Activated CD8-positive, alpha-beta memory T cell treated with anti-CD3 and anti-CD28 coated beads for 48 hours (primary cell): ENCODE measurements at regions not wholly inside any gene's neighbourhood (a gene's known extent, or its start where the extent isn't known, plus 50 kb on each side); places are given as distances from the start of the nearest gene placed in this dataset.

ENCODE experiments used
- DNase-seq, 3 experiments: peaks; one replicate each; pipeline ENCODE4 v3.0.0-alpha.2; 2020; ENCODE audit warnings: low read depth in 2 of 3, low spot score in 2 of 3

DNA sequence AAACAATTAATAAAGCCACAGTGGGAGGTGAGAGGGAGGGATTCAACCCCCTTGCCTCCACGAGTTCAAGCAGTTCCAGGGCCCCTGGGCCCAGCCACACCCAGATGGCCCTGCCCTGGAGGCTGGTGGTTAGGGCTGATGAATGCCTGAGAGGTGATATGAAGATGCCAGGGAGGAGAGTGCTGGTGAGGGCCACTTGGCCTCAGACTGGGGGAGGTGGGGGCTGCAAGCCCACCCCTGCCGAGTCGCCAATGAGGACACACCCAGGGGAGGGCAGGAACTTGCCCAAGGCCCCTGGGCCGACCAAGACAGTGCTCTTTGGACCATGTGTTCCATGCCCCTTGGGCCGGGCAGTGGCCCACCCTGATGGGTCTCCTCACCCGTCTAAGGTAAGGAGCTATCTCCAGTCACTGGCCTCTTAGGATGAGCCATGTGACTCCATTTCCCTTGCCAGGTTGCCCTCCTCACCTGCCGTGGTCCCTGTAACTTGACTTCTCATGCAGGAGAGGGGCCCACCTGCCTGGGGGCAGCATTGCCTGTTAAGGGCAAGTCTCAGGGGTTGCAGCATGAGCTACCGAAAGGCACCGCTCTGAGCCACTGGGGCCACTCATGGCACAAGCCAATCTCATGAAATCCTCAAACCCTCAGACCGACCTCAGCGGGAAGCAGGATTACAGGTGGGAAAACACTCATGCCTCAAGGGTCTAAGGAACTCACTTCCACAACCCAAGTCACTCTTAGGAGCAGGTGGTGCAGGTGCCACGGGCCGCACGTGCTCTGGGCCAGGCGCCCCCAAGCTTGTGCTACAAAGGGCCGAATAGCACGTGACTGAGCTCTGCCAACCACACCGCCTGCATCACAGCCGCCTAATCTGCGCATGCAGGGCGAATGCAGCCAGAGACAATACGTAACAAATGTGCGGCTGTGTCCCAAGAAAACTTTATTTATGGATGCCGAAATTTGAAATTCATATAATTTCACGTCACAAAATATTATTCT lies 147.4 kb upstream of the MLN start:
- DNase-seq: no peak

- no peak for DNase-seq
These were observed 146.7 kb upstream of the MLN start for GRCh38 chr6:33950472-33950881.

DNA sequence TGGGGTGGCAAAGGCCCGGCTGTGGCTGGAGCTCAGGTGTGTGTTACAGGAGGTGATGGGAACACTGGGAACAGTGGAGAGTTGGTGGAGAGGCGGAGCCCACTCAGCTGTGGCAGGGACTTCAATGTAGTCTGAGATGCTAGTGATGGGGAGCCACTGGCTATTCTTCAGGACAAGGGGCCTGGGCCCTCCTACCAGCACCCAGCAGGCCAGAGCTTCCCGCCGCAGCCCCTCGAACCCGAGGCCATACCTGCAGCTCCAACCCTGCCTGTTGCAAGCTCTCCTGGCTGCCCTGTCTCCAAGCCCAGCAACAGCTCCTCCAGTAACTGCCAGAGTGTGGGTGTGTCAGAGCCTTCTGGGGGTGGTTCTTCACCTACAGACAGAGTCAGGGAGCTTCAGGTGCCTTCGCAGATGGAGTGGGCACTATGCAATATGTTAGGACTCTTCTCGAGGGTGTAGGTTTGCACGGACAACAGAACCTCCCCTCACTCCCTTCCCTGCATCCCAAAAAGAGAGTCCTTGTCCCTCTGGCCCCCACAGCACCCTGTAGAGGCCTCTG lies 146.2 kb upstream of the MLN start:
- no peak for DNase-seq

- no peak for DNase-seq
These were observed 145.3 kb upstream of the MLN start for GRCh38 chr6:33949111-33949510.

GRCh38 chr6:33947916-33948594 lies 144.3 kb upstream of the MLN start:
- no peak for DNase-seq

DNA sequence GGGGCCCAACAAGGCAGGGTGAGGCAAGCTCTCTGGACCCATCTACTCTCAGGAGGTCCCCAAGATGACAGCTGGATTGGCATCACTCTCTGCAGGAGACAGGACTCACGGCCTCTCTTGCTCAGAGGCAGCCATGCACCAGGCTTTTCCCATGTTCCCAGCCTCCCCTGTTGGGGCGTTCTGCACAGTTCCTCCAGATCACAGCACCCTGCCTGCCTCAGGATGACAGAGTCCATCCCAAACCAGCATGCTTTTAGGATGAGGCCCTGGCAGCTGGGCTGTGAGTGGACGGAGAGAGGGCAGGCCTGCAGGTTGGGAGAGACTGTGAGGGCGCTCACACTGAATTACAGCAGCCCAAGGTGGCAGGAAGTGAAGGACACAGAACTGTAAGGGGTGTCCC lies 143.2 kb upstream of the MLN start:
- no peak for DNase-seq

GRCh38 chr6:33945931-33946330 lies 142.1 kb upstream of the MLN start:
- DNase-seq: no peak

- DNase-seq: no peak
These were observed 141.0 kb upstream of the MLN start for GRCh38 chr6:33944686-33945411.

DNA sequence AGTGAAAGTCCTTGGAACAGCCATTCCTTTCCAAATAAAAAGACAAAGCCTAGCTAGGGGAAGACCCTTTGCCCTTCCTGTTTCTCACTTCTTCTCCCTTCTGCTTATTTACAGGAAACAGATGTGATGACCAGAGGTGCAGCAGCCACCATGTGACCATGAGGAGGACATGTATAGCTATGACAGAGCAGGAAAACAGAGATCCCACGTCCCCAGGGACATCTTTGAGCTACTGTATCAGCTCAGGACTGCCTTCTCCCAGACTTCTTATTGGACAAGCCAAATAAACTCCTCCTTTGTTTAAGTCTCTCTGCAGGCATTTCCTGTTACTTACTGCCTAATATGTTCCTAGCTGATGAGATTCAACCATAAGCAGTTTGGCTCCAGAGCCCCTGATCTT lies 133.1 kb upstream of the MLN start:
- DNase-seq: no peak

DNA sequence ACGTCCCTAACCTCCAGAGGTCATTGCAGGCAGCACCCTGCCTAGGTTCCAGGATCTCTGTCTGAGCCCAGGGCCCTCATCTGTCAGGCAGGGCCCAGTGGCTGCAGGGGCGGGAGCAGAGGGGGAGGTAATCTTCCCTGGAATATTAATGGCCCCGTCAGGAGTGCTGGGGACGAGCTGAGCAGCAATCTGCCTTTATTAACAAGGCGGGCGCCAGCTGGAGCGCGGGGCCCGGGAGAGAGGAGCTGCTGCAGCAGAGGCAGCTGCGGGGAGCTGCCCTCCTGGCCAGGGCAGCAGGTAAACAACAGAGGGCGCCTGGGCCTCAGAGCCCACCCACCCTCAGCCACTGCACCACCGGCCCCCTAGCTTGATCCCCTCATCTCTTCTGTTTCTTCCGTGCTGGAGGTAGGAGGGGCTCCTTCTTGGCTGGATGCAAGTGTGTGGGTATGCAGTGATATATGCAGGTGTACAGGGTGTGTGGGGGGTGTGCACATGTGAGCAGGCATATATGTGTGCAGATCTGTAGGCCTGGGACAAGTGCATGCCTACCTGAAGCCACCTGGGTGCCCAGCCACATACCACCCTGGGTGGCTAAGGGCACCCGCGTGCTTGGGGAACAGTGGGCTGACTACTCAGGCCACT lies 131.8 kb upstream of the MLN start:
- DNase-seq: no peak

DNA sequence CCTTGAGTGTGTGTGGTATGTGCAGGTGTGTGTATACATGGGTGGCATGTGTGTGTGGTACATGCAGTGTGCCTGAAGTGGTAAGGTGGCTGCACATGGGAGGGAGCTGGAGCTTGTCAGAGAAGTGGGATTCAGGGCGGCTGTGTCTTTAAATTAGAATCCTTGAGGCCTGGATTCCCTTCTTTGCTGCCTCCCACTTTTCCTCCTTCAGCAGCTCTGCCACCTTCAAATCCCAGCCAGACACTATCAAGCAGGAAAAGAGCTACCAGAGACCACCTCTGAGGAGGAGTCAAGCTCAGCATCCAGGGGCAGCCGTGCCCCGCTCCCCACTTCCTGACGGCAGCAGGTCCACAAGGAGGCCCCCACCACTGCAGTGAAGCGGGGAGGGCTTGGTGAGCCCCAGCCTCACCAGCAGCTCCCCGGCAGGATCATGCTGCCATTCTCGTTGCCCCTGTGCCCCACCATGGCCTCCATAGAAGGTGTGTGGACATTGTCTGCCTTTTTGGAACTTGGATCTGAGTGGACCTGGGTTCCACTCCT lies 131.0 kb upstream of the MLN start:
- no peak for DNase-seq

GRCh38 chr6:33933101-33933500 lies 129.3 kb upstream of the MLN start:
- DNase-seq: no peak

DNA sequence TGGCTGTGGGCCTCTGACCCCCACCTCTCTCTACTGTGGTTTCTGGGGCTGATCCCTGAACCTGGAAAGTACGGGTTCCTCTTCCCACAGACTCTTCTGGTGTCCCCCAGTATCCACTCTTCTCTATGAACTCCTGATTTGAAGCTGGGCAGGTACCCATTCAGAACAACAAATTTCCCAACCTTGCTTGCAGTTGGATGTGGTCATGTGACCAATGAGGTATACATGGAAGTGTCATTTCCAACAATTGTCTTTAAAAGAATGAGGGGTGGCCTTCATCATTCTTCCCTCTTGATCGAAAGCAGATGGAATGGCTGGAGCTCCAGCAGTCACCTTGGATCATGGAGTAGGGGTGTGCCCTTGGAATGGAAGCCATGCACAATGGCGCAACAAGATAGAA lies 128.0 kb upstream of the MLN start:
- DNase-seq: no peak

DNA sequence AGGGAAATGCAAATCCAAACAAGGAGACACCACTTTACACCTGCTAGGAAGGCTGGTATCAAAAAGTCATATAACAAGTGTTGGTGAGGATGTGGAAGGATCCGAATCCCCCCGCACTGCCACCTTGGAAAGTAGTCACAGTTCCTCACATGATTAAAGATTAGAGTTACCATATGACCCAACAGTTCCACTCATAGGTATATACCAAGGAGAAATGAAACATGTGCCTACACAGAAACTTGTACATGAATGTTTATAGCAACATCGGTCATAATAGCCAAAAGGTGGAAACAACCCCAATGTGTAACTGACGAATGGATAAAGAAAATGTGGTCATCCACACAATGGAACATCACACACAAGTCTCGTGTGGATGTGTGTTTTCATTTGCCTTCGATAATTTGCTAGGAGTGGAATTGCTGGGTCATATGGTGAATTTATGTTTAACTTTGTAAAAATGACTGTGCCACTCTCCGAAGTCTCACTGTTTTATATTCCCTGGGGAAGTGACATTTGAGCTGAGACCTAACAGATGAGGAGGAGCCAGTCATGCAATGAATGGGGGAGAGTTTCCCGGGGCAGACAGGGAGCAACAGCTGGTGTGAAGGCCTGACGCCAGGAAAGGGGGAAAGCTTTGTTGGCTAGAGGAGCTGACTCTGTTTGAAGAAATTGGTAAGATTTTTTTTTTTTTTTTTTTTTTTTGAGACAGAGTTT lies 125.9 kb upstream of the MLN start:
- no peak for DNase-seq

DNA sequence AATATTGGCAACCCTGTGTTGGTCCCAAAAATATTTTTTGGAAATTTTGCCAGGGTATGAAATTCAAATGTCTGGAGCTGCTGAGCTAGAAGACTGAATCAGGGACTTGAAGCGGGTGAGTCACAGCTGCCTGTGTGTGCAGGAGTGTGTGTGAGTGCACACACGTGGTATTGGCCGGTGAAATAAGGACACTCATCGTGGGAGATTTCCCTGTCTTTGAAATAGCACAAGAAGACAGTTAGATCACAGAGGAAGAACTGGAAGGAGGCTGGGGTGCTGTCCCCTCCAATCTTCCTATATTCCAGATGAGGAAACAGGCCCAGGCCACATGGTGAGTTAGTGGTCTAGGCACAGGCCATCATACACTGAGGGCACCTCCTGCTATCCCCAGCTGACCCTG lies 123.8 kb upstream of the MLN start:
- DNase-seq: no peak

DNA sequence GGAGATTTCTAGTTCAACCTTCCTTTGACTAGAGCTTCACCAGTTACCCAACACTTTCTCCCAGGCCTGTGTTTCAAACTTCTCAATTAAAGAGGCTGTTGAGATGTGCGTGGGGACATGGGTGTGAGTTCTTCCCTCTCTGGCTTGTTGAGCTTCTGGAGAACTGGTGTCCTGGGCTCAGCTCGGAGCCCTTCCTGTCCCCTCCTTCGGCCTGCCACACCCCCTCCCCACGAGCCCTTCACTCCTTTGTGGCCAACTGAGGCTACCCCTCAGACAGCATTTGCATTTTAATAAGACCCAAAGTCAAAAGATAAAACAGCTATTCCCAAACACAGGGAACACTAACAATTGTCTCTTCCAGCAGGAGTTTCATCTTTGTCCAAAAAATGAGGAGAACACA lies 123.3 kb upstream of the MLN start:
- DNase-seq: no peak

GRCh38 chr6:33926451-33926850 lies 122.6 kb upstream of the MLN start:
- DNase-seq: no peak

GRCh38 chr6:33925936-33926335 lies 122.1 kb upstream of the MLN start:
- no peak for DNase-seq

- no peak for DNase-seq
These were observed 121.4 kb upstream of the MLN start for GRCh38 chr6:33925210-33925609.

DNA sequence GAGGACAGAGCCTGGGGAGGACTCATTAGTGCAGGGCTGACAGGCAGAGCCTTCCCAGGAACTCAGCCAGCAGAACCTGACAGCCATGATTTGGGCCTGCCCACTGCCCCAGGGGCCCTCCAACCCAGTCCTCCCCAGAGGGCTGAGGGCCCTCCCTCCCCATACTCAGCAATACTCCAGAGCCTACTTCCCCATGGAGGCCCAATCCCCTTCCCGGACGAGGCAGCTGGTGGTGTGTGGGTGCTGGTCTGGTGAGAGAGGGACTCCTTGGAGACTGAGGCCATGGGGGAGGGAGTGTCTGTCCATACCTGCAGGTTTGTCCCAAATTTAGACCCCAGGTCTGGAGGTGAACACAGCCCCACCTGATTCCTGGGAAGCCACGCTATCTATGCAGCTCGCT lies 120.9 kb upstream of the MLN start:
- DNase-seq: no peak
